Neural progenitor cell (in vitro differentiated cells): ENCODE measurements at regions not wholly inside any gene's neighbourhood (a gene's known extent, or its start where the extent isn't known, plus 50 kb on each side); places are given as distances from the start of the nearest gene placed in this dataset.
A peak's percentile ranks its signal among the peaks of the same experiment; 100 is the strongest.

Source experiments
- DNase-seq: peaks from one replicate; pipeline ENCODE4 v3.0.0-alpha.2; 2016; ENCODE audit warnings: low spot score
- H2AFZ ChIP-seq: fragments of 200-600 bp; sonication (generic); replicated peaks from 2 replicates; pipeline ENCODE4 v1.6.1; 2016; ENCODE audit warnings: antibody characterized with exemption
- H3F3A ChIP-seq: fragments of 200-600 bp; sonication (generic); 2 replicates; pipeline ENCODE4 v1.6.1; 2016; ENCODE audit warnings: antibody characterized with exemption, low read depth
- H3K27ac ChIP-seq: fragments of 200-600 bp; sonication (generic); 2 replicates; pipeline ENCODE4 v1.5.1; 2016; ENCODE audit warnings: mild to moderate bottlenecking
- H3K27me3 ChIP-seq: fragments of 200-600 bp; sonication (generic); 2 replicates; pipeline ENCODE4 v1.6.1; 2016; ENCODE audit warnings: mild to moderate bottlenecking, moderate library complexity
- H3K36me3 ChIP-seq: fragments of 200-600 bp; sonication (generic); 2 replicates; pipeline ENCODE4 v1.5.1; 2016
- H3K4me1 ChIP-seq: fragments of 200-600 bp; sonication (generic); 2 replicates; pipeline ENCODE4 v1.6.1; 2016; ENCODE audit warnings: mixed run types
- H3K4me2 ChIP-seq: fragments of 200-600 bp; sonication (generic); 2 replicates; pipeline ENCODE4 v1.6.1; 2016
- H3K4me3 ChIP-seq: fragments of 200-600 bp; sonication (generic); 2 replicates; pipeline ENCODE4 v1.5.1; 2016
- H3K79me2 ChIP-seq: fragments of 200-600 bp; sonication (generic); 2 replicates; pipeline ENCODE4 v1.6.1; 2016; ENCODE audit warnings: low read depth
- H3K9ac ChIP-seq: fragments of 200-600 bp; sonication (generic); 2 replicates; pipeline ENCODE4 v1.6.1; 2016
- H3K9me3 ChIP-seq: fragments of 200-600 bp; sonication (generic); 2 replicates; pipeline ENCODE4 v1.5.1; 2016; ENCODE audit warnings: low read depth
- H4K20me1 ChIP-seq: fragments of 200-600 bp; sonication (generic); 2 replicates; pipeline ENCODE4 v1.6.1; 2016; ENCODE audit warnings: low read depth
- H3K27ac Mint-ChIP-seq: 3 replicates; pipeline ENCODE4 v1.8.0; 2021; ENCODE audit warnings: mixed read lengths
- H3K27me3 Mint-ChIP-seq: 2 replicates; pipeline ENCODE4 v1.8.0; 2022; ENCODE audit warnings: low read depth, mild to moderate bottlenecking, inconsistent platforms, moderate library complexity, mixed read lengths; ENCODE audit not compliant: insufficient read depth
- H3K36me3 Mint-ChIP-seq: 3 replicates; pipeline ENCODE4 v1.8.0; 2021; ENCODE audit warnings: mixed read lengths
- H3K4me1 Mint-ChIP-seq: 3 replicates; pipeline ENCODE4 v1.8.0; 2021; ENCODE audit warnings: mixed read lengths
- H3K4me3 Mint-ChIP-seq: 3 replicates; pipeline ENCODE4 v1.8.0; 2021; ENCODE audit warnings: mild to moderate bottlenecking, moderate library complexity, mixed read lengths
- H3K9me3 Mint-ChIP-seq: 3 replicates; pipeline ENCODE4 v1.8.0; 2020; ENCODE audit warnings: mixed read lengths
- CTCF ChIP-seq: fragments of 200-600 bp; sonication (generic); IDR thresholded peaks from 2 replicates; pipeline ENCODE4 v1.5.1; 2017; ENCODE audit warnings: antibody characterized with exemption, mild to moderate bottlenecking
- EZH2 ChIP-seq: fragments of 200-600 bp; sonication (generic); IDR thresholded peaks from 2 replicates; pipeline ENCODE4 v1.6.1; 2017; ENCODE audit warnings: antibody characterized with exemption, mild to moderate bottlenecking, moderate library complexity
- EZH2phosphoT487 ChIP-seq: fragments of 200-600 bp; sonication (generic); IDR thresholded peaks from 2 replicates; pipeline ENCODE4 v1.6.1; 2017; ENCODE audit warnings: antibody characterized with exemption

GRCh38 chr2:217387776-217388387 is 528.0 kb upstream of the TNP1 start:
- Mint-ChIP-seq H3K4me1 (no peaks in the 10 kb centered on the region), H3K27ac (no peak overlapping the region), H3K27me3 (peaks cover 11% of the 10 kb centered on the region), H3K4me3 (no peak overlapping the region), H3K36me3 (peaks cover 5% of the 10 kb centered on the region), H3K9me3 (peaks cover 23% of the 10 kb centered on the region)
- no peak overlapping the region for H2AFZ ChIP-seq
- no peaks in the 10 kb centered on the region for H3F3A ChIP-seq
- H4K20me1 ChIP-seq: no peaks in the 10 kb centered on the region
- no peaks in the 10 kb centered on the region for H3K36me3 ChIP-seq
- H3K27me3 ChIP-seq: no peaks in the 10 kb centered on the region
- H3K4me1 ChIP-seq: peaks cover 5% of the 10 kb centered on the region
- no peak overlapping the region for H3K9ac ChIP-seq
- TF ChIP-seq EZH2phosphoT487 (no peak), EZH2 (no peak), CTCF (no peak)
- H3K27ac ChIP-seq: no peak overlapping the region
- no peaks in the 10 kb centered on the region for H3K9me3 ChIP-seq
- H3K79me2 ChIP-seq: no peaks in the 10 kb centered on the region
- peak overlapping the region; percentile 47 for H3K4me2 ChIP-seq
- peak; percentile 9 for DNase-seq
- H3K4me3 ChIP-seq: no peak overlapping the region

GRCh38 chr2:217386041-217386440 is 526.2 kb upstream of the TNP1 start:
- Histone ChIP-seq H4K20me1 (no peaks in the 10 kb centered on the region), H3K36me3 (no peaks in the 10 kb centered on the region), H3K4me3 (no peak overlapping the region), H3K4me1 (peaks cover 5% of the 10 kb centered on the region), H3K9ac (no peak overlapping the region), H3F3A (no peaks in the 10 kb centered on the region), H3K27ac (no peak overlapping the region), H3K79me2 (no peaks in the 10 kb centered on the region), H3K27me3 (no peaks in the 10 kb centered on the region), H3K9me3 (no peaks in the 10 kb centered on the region), H3K4me2 (no peak overlapping the region), H2AFZ (no peak overlapping the region)
- no peaks in the 10 kb centered on the region for H3K4me1 Mint-ChIP-seq
- no peak overlapping the region for H3K27ac Mint-ChIP-seq
- TF ChIP-seq EZH2phosphoT487 (no peak), CTCF (no peak)
- H3K27me3 Mint-ChIP-seq: peaks cover 8% of the 10 kb centered on the region
- DNase-seq: no peak
- H3K36me3 Mint-ChIP-seq: peaks cover 2% of the 10 kb centered on the region
- H3K4me3 Mint-ChIP-seq: no peak overlapping the region
- H3K9me3 Mint-ChIP-seq: peaks cover 11% of the 10 kb centered on the region

- H3K27me3 ChIP-seq: no peaks in the 10 kb centered on the region
- Mint-ChIP-seq H3K27ac (no peak overlapping the region), H3K4me1 (no peaks in the 10 kb centered on the region), H3K27me3 (peaks cover 8% of the 10 kb centered on the region), H3K36me3 (no peaks in the 10 kb centered on the region), H3K4me3 (no peak overlapping the region), H3K9me3 (no peaks in the 10 kb centered on the region)
- H3K27ac ChIP-seq: no peak overlapping the region
- no peaks in the 10 kb centered on the region for H4K20me1 ChIP-seq
- H3K4me2 ChIP-seq: no peak overlapping the region
- no peaks in the 10 kb centered on the region for H3F3A ChIP-seq
- DNase-seq: no peak
- H3K4me1 ChIP-seq: peaks cover 5% of the 10 kb centered on the region
- no peak overlapping the region for H3K9ac ChIP-seq
- H3K4me3 ChIP-seq: no peak overlapping the region
- no peak overlapping the region for H2AFZ ChIP-seq
- no peaks in the 10 kb centered on the region for H3K79me2 ChIP-seq
- no peaks in the 10 kb centered on the region for H3K9me3 ChIP-seq
- TF ChIP-seq EZH2phosphoT487: no peak
- no peak for TF ChIP-seq CTCF
- no peak for TF ChIP-seq EZH2
- H3K36me3 ChIP-seq: no peaks in the 10 kb centered on the region
Measured at GRCh38 chr2:217383620-217384019, 523.8 kb upstream of the TNP1 start.
